Fibroblast of the conjunctiva (primary cell): ENCODE measurements at regions not wholly inside any gene's neighbourhood (a gene's known extent, or its start where the extent isn't known, plus 50 kb on each side); places are given as distances from the start of the nearest gene placed in this dataset.
"Not testable (repeated sequence)": the region's sequence is repeated elsewhere in the genome, so short reads cannot be mapped to it uniquely, and the experiment has no call there.

Source experiments
- DNase-seq: peaks from one replicate; pipeline ENCODE4 v3.0.0-alpha.2; 2010; ENCODE audit warnings: low read depth

- no peak for DNase-seq
Measured at GRCh38 chr14:48390346-48390745, 714.9 kb upstream of the MDGA2 start.

DNA sequence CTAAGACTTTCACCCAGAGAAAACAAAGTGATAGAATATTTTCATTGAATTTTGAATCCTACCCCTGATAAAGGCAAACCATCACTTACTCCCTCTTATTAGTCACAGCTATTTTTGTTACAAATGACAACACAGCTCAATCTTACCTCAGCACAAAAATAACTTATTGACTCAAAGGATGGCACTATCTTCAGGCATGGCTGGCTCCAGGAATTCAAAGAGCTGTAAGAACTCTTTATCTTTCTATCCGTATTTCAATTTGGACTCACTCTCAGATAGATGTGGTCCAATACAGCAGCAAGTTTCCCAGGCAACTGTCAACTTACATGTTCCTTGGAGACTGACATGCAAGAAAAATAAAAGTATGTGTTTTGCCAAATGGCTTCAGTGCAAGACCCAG is 709.4 kb upstream of the MDGA2 start:
- no peak for DNase-seq

DNA sequence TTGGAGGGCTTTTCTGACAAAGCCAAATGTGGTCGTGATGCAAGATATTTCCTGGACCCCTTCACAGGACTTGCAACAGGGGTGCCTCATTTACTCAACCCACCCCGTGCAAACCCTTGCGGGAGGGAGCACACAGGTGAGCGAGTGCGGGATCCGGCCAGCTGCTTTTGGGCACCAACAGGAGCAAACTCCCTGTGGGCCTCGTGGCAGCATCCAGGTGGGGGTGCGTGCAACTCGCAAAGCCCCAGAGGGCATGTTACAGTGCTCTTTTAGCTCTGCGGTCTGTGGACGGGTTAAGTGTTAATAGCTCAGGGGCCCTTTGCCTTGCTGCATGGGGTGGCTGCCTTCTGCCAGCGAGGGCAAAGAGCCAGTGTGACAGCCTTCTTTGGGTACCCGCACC is 707.6 kb upstream of the MDGA2 start:
- no peak for DNase-seq

DNA sequence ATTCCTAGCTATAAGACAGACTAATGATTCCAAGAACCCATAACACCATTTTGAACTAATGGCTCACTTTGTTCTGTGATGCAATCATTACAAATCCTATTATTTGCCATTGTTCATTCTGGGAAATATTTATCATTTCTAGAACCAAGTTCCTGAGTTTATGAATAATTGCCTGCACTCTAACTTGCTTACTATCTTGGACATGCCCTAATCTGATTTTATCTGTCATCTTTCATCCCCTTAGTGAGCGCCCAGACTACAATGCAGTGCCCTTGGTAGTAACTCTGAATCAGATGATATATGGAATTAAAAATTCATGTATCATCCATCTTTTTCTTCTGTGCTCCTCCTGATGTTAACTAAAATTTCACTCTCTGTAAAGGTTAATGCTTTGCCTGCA is 703.1 kb upstream of the MDGA2 start:
- DNase-seq, result no peak

- DNase-seq, result no peak
Measured at GRCh38 chr14:48373981-48374380, 698.6 kb upstream of the MDGA2 start.

DNA sequence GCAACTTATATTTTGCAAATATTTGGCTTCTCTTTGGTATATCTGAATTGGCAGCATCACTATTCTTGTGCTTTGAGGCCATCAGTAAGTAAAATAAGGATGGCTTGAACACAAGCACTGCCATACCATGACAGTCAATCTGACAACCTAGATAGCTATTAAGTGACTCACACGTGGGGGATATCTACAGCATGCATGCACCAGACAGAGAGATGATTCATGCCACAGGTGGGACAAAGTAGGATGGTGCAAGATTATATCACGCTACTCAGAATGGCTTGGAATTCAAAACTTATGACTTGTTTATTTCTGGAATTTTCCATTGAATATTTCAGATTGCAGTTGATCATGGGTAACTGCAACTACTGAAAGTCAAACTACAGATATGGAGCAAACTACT is 675.6 kb upstream of the MDGA2 start:
- DNase-seq, result no peak

DNA sequence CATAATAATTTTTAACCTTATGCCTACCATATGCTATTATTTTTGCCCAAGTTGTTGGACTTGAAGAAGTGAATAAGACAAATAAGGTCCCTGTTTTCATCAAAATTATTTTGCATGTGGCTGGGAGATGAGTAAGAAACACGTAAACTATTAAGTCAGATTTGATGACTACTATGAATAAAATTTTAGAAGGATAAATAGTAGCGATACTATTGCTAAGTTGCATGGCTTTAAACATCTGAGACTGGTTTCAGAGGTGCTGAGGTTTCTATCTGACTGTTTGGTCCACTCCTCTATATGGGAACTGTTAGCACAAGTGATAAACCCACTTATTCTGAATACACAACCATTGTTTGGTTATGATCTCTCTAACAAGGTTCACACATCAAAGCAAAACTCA is 674.3 kb upstream of the MDGA2 start:
- DNase-seq, result no peak

DNA sequence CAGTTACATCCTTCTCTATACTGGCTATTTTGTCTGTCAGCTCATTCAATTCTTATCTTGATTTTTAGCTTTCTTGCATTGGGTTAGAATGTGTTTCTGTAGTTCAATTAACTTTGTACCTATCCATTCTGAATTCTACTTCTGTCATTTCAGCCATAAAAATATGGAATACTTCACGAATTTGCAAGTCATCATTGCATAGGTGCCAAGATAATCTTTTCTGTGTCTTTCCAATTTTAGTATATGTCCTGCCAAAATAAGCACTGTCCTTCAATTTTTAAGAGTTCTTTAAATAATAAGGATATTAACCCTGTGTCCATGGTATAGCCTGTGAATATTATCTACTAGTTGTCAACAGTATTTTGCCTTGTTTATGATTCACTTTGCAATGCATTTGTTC is 665.7 kb upstream of the MDGA2 start:
- DNase-seq, result no peak

DNA sequence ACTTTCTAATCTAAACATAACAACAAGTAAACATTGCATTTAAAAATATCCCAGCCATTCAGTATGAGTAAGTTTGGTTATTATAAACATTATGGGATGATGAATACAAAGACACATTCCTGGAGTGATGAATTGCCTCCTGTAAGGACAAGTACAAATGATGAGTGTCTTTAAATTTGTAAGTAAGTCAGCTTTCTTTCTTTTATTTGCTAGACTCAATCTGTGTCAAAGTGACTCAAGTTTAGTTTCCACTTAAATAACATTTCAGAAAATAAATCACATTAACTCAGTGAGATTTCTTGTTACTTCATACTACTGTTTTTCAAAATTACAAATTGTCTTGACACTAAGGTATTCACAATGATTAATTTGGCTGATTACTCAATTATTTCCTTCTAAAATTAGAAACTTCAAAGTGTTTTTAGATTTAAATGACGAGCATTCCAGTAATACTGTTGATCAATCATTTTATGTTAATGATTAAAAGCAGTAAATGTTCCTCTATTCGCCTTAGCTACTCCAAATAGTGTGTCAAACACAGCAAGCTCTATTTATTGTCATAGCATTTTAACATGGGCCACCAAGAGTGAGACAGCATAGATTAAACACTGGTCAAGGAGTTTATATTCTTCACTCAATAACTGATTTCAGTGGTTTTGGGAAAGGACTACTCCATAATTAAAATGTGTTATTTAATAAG is 658.0 kb upstream of the MDGA2 start:
- DNase-seq, result no peak

DNA sequence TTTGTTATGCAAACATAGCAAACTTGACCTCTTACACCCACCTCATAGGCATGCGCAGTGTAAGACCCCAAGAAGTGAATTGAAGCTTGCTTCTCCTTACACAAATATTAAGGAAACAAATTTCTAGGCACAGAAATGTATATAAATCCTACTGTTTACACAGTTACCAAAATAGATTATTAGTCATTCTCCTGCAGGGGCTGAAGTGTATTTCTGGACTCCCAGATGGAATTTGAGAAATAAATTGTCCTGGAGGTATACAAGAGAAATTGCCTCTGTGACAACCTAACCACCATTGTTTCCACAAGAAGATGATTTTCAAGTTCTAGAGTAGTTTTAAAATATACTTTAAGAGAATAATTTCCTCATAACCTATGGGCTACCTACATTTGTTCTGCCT is 656.0 kb upstream of the MDGA2 start:
- DNase-seq, result no peak

DNA sequence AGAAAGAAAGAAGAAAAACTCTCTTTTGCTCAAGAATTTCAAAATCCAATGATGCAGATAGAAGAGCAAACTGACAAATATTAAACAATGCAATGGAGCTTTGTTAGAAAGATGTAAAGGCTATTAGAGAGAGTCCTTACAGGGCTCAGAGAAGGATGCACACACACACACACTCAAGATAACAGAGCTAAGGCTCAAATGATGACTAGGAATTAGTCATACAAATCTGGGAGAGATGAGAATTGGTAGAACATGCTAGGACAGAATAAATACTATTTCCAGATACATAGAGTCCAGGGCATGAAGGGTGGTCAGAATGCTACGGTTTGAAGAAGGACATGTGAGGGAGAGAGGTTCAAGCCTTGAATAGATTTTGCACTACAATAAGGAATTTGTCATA is 650.1 kb upstream of the MDGA2 start:
- DNase-seq, result no peak

GRCh38 chr14:48323665-48324064 is 648.3 kb upstream of the MDGA2 start:
- DNase-seq, result no peak

DNA sequence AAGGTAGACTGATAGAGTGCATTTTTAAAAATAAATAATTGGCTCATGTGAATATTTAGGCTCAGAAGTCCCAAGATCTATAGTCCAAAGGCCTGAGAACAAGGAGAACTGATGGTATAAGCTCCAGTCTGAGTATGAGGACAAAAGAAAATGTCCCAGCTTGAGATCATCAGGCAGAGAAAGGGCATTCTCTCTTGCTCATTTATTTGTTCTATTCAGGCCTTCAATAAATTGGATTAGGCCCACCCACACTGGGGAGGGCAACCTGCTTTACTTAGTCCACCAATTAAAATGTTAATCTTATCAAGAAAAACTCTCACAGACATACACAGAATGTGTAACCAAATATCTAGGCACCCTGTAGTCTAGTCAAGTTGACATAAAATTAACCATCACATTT is 644.4 kb upstream of the MDGA2 start:
- no peak for DNase-seq

DNA sequence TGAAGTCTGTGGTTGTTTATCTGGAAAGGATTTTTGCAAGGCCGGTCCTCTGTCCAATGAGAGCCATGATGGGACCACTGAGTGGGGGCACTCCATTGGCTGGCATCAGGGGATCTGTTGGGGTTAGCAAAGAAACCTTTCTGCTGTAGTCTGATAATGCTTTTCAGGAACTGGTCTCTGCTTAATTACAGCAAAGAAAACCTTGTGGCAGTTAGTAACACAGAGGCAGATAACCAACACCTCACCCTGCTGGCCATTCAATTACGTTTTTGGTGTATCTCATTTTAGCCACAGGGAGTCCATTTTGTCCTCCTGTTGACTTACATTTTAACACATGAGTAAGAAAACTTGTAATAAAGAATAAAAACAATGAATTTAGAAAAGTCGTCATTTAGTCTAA is 629.3 kb upstream of the MDGA2 start:
- no peak for DNase-seq

DNA sequence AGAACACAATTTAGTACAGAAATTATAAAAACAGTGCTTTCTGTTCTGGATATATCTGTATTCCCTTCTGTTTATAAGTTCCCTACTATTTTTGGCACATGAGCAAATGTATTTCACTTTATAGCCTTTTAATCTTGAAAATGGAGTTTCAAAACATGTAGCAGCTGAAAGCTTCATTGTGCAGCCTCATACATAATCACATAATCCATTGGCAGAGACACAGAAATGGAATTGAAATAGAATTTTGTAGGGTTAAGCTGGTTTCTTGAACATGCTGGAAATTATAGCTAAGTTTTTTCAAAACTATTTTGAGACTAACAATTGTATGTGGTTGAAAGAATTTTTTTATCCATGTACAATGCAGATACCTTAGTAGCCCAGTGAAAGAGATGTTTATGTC is 614.3 kb upstream of the MDGA2 start:
- no peak for DNase-seq

DNA sequence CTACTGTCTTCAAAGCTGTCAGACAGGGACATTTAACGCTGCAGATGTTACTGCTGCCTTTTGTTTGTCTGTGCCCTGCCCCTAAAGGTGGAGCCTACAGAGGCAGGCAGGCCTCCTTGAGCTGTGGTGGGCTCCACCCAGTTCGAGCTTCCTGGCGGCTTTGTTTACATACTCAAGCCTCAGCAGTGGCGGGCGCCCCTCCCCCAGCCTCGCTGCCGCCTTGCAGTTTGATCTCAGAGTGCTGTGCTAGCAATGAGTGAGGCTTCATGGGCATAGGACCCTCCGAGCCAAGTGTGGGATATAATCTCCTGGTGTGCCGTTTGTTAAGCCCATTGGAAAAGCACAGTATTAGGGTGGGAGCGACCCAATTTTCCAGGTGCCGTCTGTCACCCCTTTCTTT is 609.8 kb upstream of the MDGA2 start:
- not testable (repeated sequence) for DNase-seq

- DNase-seq, result no peak
Measured at GRCh38 chr14:48275301-48275700, 599.9 kb upstream of the MDGA2 start.

GRCh38 chr14:48274826-48275225 is 599.4 kb upstream of the MDGA2 start:
- DNase-seq, result no peak

GRCh38 chr14:48267926-48268325 is 592.5 kb upstream of the MDGA2 start:
- DNase-seq, result not testable (repeated sequence)

DNA sequence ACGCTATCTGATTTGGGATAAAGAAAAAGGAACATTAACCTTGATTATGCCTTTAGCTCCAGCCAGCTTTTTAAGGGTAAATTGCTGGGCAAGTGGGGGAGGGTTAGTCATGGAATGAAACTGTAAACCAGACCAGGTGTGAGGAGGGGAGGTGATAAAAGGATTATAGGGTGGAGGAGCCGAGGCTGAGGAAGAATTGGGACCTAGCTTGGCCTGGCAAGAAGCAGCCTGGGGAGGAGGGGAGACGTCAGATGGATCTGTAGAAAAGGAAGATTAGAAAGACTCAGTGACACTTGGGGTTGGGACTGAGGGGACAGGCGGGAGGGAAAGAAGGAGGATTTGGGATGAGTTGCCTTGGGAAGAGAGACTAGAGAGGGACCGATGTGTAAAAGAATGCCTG is 590.8 kb upstream of the MDGA2 start:
- DNase-seq, result not testable (repeated sequence)

- no peak for DNase-seq
Measured at GRCh38 chr14:48261436-48261835, 586.0 kb upstream of the MDGA2 start.

DNA sequence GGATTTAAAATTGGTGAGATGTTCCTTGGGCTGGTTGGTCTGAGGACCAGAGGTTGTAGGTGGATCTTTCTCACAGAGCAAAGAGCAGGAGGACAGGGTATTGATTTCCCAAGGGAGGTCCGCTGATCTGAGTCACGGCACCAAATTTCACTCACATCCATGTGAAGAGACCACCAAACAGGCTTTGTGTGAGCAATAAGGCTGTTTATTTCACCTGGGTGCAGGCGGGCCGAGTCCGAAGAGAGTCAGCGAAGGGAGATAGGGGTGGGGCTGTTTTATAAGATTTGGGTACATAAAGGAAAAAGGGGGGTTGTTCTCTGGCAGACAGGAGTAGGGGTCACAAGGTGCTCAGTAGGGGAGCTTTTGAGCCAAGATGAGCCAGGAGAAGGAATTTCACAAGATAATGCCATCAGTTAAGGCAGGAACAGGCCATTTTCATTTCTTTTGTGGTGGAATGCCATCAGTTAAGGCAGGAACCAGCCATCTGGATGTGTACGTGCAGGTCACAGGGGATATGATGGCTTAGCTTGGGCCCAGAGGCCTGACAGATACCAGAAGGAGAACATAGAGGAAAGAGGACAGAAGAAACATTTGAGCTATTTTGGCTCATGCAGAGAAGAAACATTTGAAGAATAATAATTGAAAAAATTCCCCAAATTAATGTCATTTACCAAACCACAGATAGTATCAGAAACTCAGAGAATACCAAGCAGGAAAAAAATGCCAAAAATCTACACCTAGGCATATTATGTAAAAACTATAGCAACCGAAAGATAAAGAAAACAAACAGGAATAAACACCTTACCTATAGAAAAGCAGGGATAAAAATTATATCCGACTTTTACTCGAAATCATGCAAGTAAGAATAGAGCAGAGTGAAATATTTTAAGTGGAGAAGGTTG is 585.2 kb upstream of the MDGA2 start:
- DNase-seq, result not testable (repeated sequence)

DNA sequence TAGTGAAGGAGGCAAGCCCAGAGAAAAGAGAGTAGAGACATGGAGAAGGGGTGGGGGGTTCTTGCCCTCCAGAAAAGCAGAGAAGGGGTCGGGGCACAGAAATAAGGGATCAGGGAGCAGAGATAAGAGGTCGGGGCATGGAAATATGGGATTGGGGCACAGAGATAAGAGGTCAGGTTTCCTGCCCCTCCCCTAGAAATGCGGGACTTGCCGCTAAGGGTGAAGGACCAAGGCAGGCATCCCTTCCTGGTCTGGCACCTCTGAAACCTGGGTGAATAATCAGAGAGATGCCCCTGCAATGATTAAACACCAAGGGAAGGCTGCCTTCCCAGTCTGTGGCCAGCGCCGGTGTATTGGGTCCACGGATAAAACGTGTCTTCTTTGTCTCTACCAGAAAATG is 584.5 kb upstream of the MDGA2 start:
- DNase-seq, result not testable (repeated sequence)

DNA sequence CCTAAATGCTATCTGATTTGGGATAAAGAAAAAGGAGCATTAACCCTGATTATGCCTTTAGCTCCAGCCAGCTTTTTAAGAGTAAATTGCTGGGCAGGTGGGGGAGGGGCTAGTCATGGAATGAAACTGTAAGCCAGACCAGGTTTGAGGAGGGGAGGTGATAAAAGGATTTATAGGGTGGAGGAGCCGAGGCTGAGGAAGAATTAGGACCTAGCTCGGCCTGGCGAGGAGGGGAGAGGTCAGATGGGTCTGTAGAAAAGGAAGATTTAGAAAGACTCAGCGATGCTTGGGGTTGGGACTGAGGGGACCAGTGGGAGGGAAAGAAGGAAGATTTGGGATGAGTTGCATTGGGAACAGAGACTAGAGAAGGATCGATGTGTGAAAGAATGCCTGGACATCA is 583.8 kb upstream of the MDGA2 start:
- not testable (repeated sequence) for DNase-seq
